GM15510 (cell line): ENCODE measurements at regions not wholly inside any gene's neighbourhood (a gene's known extent, or its start where the extent isn't known, plus 50 kb on each side); places are given as distances from the start of the nearest gene placed in this dataset.

ENCODE experiments used
- POLR2A ChIP-seq: IDR thresholded peaks from 3 replicates; pipeline ENCODE4 v1.6.1; 2011; ENCODE audit warnings: borderline replicate concordance; ENCODE audit not compliant: insufficient read length; ENCODE audit errors: extremely low read depth

DNA sequence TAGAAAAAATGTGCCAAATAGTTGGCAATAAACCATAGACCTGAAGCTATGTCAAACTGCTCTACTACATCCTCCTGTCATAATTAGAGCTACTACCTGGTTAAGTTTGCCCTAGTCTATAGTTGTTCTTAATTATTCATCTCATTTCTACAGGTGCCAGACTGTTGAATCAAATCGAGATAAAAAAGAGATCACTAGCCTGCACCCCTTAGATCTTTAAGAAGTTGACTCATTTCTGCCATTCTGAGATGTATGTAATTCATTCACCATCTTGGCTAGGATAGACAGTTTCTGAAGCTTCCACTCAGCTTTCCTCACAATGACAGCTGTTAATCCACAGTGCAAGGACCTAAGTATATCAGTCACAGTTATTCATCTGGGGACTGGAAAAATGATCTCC lies 452.1 kb upstream of the BOD1L1 start:
- no peak for TF ChIP-seq POLR2A

DNA sequence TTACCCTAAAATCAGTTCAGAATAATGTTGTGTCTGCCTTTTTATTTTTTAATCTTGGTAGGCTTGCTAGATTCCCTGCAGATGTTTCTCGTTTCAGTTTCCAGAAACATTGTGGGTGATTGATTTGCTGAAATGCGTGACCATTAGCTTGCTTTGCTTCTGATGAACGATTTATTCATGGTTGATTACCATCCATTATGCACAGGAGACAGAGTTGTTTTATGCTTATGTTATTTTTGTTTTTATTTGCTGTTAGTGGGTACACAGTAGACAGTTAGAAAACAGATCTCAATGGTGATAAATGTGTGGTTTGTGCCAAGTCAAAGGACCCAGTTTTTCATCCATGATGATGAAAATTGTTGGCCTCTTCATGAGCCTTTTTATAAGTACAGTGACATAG lies 455.6 kb upstream of the BOD1L1 start:
- TF ChIP-seq POLR2A = no peak

DNA sequence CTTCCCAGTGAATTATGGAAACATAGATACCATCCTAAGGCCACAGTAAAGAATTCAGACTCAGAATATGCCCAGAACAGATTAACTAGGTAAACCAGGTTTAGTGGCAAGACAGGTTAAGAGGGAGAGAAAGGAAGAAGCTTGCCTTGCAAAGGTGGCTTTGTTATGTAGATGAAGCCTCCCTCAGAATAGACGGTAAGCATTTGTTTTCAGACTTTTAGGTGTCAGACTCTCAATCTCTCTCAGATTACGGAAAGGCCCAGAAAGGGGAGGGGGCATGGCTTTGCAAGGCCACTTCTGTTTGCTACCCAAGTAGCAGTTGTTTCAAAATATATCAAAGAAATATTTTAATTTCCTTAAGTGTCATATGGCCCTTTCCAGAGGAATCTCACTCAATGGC lies 457.1 kb upstream of the BOD1L1 start:
- no peak for TF ChIP-seq POLR2A

DNA sequence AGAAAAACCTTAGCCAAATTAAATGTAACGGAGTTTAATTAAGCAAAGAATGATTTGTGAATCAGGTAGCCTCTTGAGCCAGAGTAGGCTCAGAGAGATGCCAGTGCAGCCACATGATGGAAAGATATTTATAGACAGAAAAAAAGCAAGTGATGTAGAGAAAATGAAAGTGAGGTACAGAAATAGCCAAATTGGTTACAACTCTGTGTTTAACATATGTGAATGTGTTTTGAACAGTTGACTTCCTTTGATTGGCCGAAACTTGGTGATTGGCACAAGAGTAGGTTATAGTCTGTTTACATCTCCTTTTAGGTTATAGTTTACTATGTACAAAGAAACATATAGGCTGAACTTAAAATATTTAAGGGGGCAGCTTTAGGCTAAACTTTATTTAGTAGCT lies 459.9 kb upstream of the BOD1L1 start:
- TF ChIP-seq POLR2A = no peak

DNA sequence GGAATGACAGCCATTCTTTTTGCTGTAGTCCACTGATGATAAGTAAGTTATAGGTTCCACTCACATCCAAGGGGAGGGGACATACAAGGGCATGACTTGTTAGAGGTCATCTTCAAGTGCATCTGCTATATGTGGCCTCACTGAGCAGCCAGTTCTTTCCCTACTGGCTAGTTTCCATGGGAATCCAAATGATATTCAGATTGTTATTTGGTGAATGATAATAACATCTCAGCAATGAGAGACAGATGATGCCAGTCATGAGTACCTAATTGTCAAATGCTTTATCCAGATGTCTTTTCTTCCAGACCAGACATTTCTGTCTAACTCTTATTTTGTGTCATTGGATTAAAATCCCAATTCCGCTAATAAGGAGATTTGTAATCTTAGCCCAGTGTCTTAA lies 460.4 kb upstream of the BOD1L1 start:
- no peak for TF ChIP-seq POLR2A

DNA sequence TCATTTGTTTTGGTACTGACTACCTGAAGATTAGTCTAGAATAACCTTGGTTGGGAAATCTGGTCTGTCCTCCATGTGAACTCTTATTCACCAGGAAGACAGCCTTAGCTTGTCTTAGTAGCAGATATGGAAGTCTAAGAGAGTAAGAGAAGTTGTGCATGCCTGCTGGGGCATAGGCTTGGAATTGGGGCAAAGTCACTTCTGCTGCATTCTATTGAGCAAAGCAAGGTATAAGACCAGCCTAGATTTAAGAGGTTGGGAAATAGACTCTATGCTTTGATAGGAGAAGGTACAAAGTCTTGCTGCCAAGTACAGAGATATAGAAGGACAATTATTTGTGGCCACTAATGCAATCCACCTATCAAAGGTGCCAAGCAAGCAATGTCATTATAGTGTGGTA lies 464.0 kb upstream of the BOD1L1 start:
- TF ChIP-seq POLR2A = no peak

DNA sequence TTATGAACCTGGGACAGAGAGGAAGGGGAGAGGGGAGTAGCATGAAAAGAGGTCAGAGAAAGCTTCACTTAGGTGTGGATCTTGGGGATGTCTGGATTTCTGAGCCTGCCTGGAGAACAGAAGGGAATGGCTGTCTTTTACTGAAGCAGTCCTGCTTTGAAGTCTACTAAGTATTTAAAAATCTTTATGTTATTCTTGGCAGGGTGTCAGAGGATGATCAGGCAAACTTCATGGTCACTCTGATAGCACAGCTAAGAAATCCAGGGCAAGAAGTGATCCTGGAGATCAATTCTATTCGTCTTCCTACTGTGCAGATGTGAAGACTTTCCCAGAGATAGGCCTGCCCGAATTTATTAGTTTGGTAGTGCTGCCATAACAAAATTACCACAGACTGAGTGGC lies 464.4 kb upstream of the BOD1L1 start:
- TF ChIP-seq POLR2A = no peak

DNA sequence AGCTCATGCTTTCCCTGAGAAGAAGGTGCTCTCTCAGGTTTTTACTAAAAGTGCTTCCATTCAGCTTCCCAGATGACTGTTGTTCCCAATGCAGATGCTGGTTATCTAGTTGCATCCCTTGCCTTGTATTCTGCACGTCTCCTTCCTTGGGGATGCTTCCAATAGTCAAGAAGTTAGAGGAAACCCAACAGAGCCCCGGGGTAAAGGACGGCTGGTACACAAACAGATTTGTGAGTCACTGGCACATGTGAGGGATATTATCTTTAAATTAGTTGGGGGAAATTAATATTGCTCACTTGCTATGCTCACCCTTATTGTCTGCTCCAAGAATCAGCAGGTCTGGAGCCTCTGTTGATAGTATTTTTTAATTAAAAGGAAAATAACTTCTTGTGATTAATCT lies 465.2 kb upstream of the BOD1L1 start:
- no peak for TF ChIP-seq POLR2A

DNA sequence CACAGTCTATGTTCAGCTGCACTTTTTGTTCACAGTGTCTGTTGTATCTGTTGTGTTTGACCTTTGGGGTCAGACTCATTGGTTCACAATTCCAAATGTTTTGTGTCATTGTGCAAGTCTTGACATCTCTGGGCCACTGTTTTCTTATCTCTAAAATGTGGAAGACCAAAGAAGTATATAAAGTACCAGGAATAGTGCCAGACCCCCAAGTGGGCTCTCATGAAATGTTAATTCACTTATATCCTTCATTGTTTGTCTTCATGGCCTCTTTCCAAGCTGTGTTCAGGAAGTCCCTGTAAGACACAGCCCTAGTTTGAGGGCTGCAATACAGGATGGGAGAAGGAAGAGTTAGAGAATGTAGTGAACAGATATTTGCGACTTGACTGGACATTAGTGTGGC lies 468.3 kb upstream of the BOD1L1 start:
- TF ChIP-seq POLR2A = no peak

DNA sequence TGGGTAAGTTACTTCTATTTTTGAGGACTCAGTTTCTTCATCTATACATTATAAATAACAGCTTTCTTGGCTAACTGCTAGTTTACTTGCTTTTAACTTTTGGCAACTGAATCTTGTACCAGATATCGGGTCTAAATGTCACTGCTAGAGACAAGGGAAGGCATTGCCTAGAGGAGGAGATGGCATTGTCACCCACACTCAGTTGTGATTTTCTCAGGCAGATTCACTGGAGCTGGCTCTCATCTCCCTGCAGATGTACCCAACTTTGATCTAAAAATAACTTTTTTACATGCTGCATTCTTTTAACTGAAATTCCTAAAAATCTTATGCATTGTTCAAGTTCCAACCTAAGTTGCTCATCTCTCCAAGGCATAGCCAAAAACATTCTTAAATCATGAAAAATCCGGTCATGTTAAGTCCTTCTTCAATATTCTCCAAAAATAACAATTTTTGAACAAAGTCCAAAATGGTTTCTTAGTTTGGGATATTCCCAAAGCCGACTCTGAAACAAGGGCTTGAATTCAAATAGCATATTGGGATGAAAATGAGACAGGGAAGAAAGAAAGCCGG lies 469.0 kb upstream of the BOD1L1 start:
- TF ChIP-seq POLR2A = no peak

DNA sequence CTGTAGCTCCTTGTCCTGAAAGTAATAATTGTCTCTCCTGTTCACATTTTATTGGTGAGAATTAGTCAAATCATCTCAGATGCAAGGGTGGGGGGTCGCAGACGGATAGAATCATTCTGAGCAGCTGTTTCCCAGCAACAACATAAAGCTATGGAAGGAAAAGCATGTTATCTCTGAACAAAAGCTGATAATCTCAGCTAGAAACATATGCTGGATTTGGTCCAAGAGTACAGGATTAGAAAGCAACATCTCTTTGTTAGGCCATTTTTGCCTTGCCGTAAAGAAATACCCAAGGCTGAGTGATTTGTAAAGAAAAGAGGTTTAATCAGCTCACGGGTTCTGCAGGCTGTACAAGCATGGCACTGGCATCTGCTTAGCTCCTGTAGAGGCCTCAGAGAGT lies 472.8 kb upstream of the BOD1L1 start:
- TF ChIP-seq POLR2A = no peak

DNA sequence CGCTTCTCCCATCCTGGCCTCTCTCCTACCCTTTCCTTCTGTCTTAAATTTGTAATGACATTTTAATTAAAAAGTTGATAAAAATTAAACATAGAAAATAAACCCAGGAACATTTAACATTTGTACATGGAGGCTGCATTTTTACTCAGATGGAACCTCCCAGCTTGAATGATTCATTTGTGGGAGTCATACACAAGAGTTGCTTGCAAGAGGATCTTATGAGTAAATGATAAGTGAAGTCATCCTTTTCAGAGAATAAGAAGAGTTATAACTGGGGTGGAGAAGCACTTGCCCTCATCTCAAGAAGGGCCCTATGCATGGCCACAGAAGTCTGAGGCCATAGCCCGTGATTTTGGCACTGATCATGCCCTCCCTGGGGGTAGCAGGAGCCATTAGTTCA lies 482.9 kb upstream of the BOD1L1 start:
- no peak for TF ChIP-seq POLR2A

DNA sequence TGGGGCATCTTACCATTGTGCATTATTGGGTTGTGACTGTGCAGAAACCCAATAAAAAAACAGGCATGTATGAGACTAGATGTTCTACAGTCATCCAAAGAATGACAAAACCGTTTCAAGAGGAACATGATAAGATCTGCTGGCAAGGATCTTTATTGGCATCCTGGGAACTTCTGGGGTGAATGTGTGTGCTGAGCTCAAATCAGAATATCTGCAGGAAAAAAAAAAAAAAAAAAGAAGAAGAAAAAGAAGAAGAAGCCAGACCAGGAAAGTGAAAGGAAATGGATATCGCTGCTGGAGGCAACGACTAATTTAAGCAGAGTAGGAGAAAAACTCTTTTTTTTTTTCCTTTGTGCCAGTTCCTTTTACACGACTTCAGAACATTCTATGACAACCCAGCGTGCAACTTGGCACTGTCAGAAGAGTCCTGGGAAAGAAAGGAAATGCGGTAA lies 484.2 kb upstream of the BOD1L1 start:
- TF ChIP-seq POLR2A = no peak

DNA sequence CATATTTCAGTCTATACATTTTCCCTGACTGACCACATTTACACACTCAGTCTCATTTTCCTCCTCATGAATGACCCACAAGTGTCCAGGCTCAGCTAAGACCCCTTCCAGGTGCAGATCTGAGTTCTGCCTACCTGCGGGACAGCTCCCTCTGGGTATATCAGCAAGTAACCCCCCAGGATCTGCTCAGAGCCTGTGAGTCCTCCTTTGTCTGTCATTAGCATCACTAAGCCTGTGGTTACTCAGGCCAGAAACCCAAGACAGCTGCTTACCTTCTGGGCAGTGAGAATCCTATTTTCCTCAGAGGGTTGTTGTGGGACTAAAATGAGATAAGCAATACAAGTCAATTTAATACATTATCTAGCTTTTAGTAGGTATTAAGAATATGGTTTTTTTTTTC lies 487.6 kb upstream of the BOD1L1 start:
- no peak for TF ChIP-seq POLR2A

DNA sequence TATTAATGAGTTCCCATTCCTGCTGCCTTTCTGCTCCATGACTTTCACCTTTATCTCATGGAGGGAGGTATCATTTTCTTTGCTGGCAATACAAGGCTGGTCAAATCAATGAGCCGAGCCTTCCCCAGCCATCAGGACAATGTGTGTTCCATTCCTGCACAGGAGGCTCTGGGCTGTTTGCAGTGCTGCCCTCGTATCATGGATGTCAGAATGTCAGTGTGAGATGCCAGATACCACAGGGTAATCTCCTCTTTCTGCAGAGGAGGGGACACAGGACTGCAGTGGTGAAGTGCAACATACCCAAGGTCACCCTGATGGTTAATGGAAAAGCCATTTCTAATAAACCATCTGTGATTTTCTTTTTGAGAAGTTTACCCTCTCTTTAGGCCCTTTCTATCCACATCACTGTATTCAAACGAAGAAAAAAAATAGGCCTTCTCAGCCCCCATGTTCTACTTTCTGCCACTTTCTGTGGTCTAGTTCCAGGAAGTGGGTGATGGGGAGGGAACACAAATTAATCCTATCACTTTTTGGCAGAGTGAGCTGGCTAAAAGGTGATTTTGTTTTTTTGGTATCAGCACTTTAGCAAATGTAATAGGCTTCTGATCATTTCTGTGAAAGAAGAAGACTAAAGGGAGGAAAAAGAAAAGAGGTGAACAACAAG lies 490.2 kb upstream of the BOD1L1 start:
- TF ChIP-seq POLR2A = no peak

DNA sequence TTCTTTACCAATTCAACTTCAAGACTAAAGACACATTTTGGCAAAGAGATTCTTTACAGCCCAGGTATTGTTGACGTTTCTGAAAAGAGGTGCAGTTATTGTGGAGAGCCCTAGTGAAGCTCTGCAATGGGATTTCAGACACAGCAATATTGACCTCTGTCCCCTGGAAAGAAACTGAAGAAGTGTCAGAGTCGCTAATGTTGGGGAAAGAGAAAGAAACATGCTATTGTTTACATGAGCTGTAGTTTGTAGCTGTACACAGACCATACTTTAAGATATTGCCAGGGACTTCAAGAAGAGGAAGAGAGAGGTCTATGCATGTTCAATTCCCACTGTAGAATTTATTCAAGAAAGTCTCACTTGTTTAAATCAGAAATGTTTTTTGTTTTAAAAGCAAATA lies 497.3 kb upstream of the BOD1L1 start:
- no peak for TF ChIP-seq POLR2A
